ENCODE measurements at regions not wholly inside any gene's neighbourhood (a gene's known extent, or its start where the extent isn't known, plus 50 kb on each side); places are given as distances from the start of the nearest gene placed in this dataset.

GRCh38 chr4:43781125-43781524 lies 667.5 kb downstream of the KCTD8 start:
- Histone ChIP-seq H3K27me3 (no peaks in the 10 kb centered on the region), H3K4me3 (no peak overlapping the region), H3K36me3 (no peaks in the 10 kb centered on the region), H3K27ac (no peak overlapping the region), H3K9me3 (no peaks in the 10 kb centered on the region), H3K4me1 (no peaks in the 10 kb centered on the region)
- intact Hi-C loops (cut with DNase I): no loop called here
- TF ChIP-seq, protein P1, sequence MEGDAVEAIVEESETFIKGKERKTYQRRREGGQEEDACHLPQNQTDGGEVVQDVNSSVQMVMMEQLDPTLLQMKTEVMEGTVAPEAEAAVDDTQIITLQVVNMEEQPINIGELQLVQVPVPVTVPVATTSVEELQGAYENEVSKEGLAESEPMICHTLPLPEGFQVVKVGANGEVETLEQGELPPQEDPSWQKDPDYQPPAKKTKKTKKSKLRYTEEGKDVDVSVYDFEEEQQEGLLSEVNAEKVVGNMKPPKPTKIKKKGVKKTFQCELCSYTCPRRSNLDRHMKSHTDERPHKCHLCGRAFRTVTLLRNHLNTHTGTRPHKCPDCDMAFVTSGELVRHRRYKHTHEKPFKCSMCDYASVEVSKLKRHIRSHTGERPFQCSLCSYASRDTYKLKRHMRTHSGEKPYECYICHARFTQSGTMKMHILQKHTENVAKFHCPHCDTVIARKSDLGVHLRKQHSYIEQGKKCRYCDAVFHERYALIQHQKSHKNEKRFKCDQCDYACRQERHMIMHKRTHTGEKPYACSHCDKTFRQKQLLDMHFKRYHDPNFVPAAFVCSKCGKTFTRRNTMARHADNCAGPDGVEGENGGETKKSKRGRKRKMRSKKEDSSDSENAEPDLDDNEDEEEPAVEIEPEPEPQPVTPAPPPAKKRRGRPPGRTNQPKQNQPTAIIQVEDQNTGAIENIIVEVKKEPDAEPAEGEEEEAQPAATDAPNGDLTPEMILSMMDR (IDR thresholded peaks at IDR 0.05): no peak
- no peak for DNase-seq (ENCODE audit: low spot score in 2 of 2)

GRCh38 chr4:43782391-43782790 lies 666.2 kb downstream of the KCTD8 start:
- Histone ChIP-seq H3K27me3 (no peaks in the 10 kb centered on the region), H3K36me3 (no peaks in the 10 kb centered on the region), H3K27ac (no peak overlapping the region), H3K4me1 (no peaks in the 10 kb centered on the region), H3K4me3 (no peak overlapping the region), H3K9me3 (no peaks in the 10 kb centered on the region)
- TF ChIP-seq, protein P1 (IDR thresholded peaks at IDR 0.05): no peak
- no peak for DNase-seq (ENCODE audit: low spot score in 2 of 2)
- intact Hi-C loops (cut with DNase I): no loop called here

DNA sequence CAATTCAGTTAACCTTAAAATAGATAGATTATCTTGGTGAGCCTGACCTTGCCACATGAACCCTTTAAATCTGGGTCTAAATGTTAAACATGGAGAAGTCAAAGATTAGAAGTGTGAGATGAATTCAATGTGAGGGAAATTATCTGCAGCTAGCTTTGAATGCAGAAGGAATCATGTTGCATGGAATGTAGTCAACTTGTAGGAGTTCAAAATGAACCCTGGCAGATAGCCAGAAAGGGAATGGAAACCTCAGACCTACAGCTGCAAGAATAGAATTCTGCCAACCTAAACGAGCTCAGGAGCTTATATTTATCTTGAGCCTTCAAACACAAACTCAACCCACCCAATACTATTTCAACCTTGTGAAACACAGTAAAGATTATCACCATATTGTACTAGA lies 632.5 kb downstream of the KCTD8 start:
- intact Hi-C loops (cut with DNase I): no loop called here
- no peak for DNase-seq (ENCODE audit: low spot score in 2 of 2)
- H3K27ac ChIP-seq: no peak overlapping the region
- no peaks in the 10 kb centered on the region for H3K27me3 ChIP-seq
- no peak overlapping the region for H3K4me3 ChIP-seq
- no peaks in the 10 kb centered on the region for H3K36me3 ChIP-seq
- H3K9me3 ChIP-seq: no peaks in the 10 kb centered on the region
- no peaks in the 10 kb centered on the region for H3K4me1 ChIP-seq
- TF ChIP-seq, protein P1 (IDR thresholded peaks at IDR 0.05): no peak

GRCh38 chr4:43822621-43823020 lies 626.0 kb downstream of the KCTD8 start:
- intact Hi-C loops (cut with DNase I): no loop called here
- H3K9me3 ChIP-seq: peaks cover 0 to 10% of the 10 kb centered on the region in 2 donors

DNA sequence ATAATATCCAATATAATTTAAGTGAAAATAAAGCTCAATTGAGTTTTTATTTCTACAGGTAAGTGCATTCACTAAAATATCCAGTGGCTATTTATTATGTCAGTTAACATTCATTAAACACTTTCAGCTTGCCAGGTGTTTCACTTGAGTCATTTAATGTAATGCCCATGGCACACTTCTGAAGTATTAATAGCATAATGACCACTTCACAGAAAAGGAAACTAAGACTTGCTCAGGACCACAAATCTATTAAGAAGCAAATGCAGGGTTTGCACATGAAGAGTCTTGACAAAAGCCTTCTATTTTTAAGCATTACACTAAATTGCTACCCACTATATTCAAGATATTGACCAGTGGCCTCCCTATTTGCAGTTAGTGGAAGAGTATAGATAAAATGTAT lies 612.7 kb downstream of the KCTD8 start:
- H3K4me1 ChIP-seq: no peaks in the 10 kb centered on the region
- intact Hi-C loops (cut with DNase I): no loop called here
- H3K27me3 ChIP-seq: no peaks in the 10 kb centered on the region
- DNase-seq (ENCODE audit: low spot score in 2 of 2): no peak
- no peak overlapping the region for H3K27ac ChIP-seq
- TF ChIP-seq, protein P1 (IDR thresholded peaks at IDR 0.05): no peak
- H3K9me3 ChIP-seq: no peaks in the 10 kb centered on the region
- no peaks in the 10 kb centered on the region for H3K36me3 ChIP-seq
- no peak overlapping the region for H3K4me3 ChIP-seq

More at GRCh38 chr4:43822621-43823020, 626.0 kb downstream of the KCTD8 start:
- H3K27ac ChIP-seq: no peak overlapping the region
- no peaks in the 10 kb centered on the region for H3K27me3 ChIP-seq
- H3K4me3 ChIP-seq: no peak overlapping the region
- no peaks in the 10 kb centered on the region for H3K4me1 ChIP-seq
- H3K36me3 ChIP-seq: no peaks in the 10 kb centered on the region
- TF ChIP-seq, protein P1 (IDR thresholded peaks at IDR 0.05): no peak
- DNase-seq (ENCODE audit: low spot score in 2 of 2): no peak

DNA sequence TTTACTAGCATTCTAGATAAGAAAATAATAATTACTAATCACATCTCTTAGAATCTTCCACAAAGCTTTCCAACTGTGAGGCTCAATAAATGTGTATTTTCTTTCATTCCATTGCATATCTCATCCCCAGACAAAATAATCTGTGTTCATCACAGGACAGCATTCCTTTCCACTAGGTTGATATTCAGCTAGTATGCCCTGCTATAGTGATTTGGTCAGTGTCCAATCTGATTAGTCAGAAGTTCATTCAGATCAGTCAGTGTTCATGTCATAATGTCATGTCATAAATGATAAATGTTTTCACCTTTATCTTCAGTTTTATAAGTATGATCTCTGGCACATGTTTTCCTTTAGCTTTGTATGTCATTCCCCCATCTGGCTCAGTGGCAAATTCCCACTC lies 611.4 kb downstream of the KCTD8 start:
- TF ChIP-seq, protein P1 (IDR thresholded peaks at IDR 0.05): no peak

More for the DNA sequence above, 611.4 kb downstream of the KCTD8 start:
- Histone ChIP-seq H3K27me3 (no peaks in the 10 kb centered on the region), H3K9me3 (no peaks in the 10 kb centered on the region), H3K36me3 (no peaks in the 10 kb centered on the region), H3K27ac (no peak overlapping the region), H3K4me3 (no peak overlapping the region), H3K4me1 (no peaks in the 10 kb centered on the region)
- intact Hi-C loops (cut with DNase I): no loop called here
- no peak for DNase-seq (ENCODE audit: low spot score in 2 of 2)

Data from ascending aorta (tissue), 2 donors.